WTC11 (cell line): ENCODE measurements at regions not wholly inside any gene's neighbourhood (a gene's known extent, or its start where the extent isn't known, plus 50 kb on each side); places are given as distances from the start of the nearest gene placed in this dataset.

Source experiments
- ATAC-seq: fragments of 200-7000 bp; cut with Tn5 transposase; 2 replicates; pipeline ENCODE4 v1.10.0; 2021; ENCODE audit warnings: mild to moderate bottlenecking, moderate library complexity
- CTCF ChIA-PET: fragments of 300-600 bp; sonication (Branson Sonifier 250); formaldehyde crosslinking; loops from one replicate; lab custom pipeline; 2021; ENCODE audit warnings: antibody characterized with exemption; lab: Charles Lee
- POLR2A ChIA-PET: fragments of 350-600 bp; sonication (Branson Sonifier 250); formaldehyde crosslinking; loops from one replicate; lab custom pipeline; 2021; ENCODE audit warnings: antibody characterized with exemption; lab: Charles Lee
- DNase-seq: peaks from one replicate; pipeline ENCODE4 v3.0.0; 2021; ENCODE audit warnings: low spot score
- H3K27ac Mint-ChIP-seq: 2 replicates; pipeline ENCODE4 v1.8.0; 2021; ENCODE audit warnings: mixed read lengths
- H3K27me3 Mint-ChIP-seq: 2 replicates; pipeline ENCODE4 v1.8.0; 2021; ENCODE audit warnings: low read depth, mild to moderate bottlenecking, moderate library complexity, mixed read lengths
- H3K36me3 Mint-ChIP-seq: 2 replicates; pipeline ENCODE4 v1.8.0; 2021; ENCODE audit warnings: mixed read lengths
- H3K4me1 Mint-ChIP-seq: 2 replicates; pipeline ENCODE4 v1.8.0; 2022; ENCODE audit warnings: mixed read lengths
- H3K4me3 Mint-ChIP-seq: 2 replicates; pipeline ENCODE4 v1.8.0; 2021; ENCODE audit warnings: mild to moderate bottlenecking, moderate library complexity, mixed read lengths
- H3K9me3 Mint-ChIP-seq: 2 replicates; pipeline ENCODE4 v1.8.0; 2021; ENCODE audit warnings: mixed read lengths
- AR ChIP-seq: fragments of 250-450 bp; sonication (Bioruptor Pico); IDR thresholded peaks from 2 replicates; pipeline ENCODE4 v1.9.0; 2021; ENCODE audit warnings: mild to moderate bottlenecking
- ARID4B ChIP-seq: sonication (generic); formaldehyde crosslinking; IDR thresholded peaks from 2 replicates; pipeline ENCODE4 v1.8.0; 2023; ENCODE audit warnings: missing genetic modification reagents, mild to moderate bottlenecking, borderline replicate concordance
- ATF1 ChIP-seq: sonication (generic); formaldehyde crosslinking; IDR thresholded peaks from 2 replicates; pipeline ENCODE4 v1.8.1; 2023; ENCODE audit warnings: mild to moderate bottlenecking, moderate library complexity, missing genetic modification reagents
- ATF2 ChIP-seq: sonication (generic); formaldehyde crosslinking; IDR thresholded peaks from 2 replicates; pipeline ENCODE4 v1.8.1; 2022; ENCODE audit warnings: low read depth, missing genetic modification reagents, borderline replicate concordance
- CBFB ChIP-seq: sonication (generic); formaldehyde crosslinking; IDR thresholded peaks from 2 replicates; pipeline ENCODE4 v1.8.1; 2022; ENCODE audit warnings: mild to moderate bottlenecking, low read depth, missing genetic modification reagents
- E2F1 ChIP-seq: sonication (generic); formaldehyde crosslinking; IDR thresholded peaks from 2 replicates; pipeline ENCODE4 v1.8.0; 2022; ENCODE audit warnings: mild to moderate bottlenecking, missing genetic modification reagents
- E2F5 ChIP-seq: sonication (generic); formaldehyde crosslinking; IDR thresholded peaks from 2 replicates; pipeline ENCODE4 v1.8.1; 2022; ENCODE audit warnings: mild to moderate bottlenecking, moderate library complexity, missing genetic modification reagents
- EMX1 ChIP-seq: fragments of 250-450 bp; sonication (Bioruptor Pico); IDR thresholded peaks from 2 replicates; pipeline ENCODE4 v1.8.0; 2021; ENCODE audit warnings: mild to moderate bottlenecking
- HMGXB4 ChIP-seq: sonication (generic); formaldehyde crosslinking; IDR thresholded peaks from 2 replicates; pipeline ENCODE4 v1.8.1; 2023; ENCODE audit warnings: mild to moderate bottlenecking, moderate library complexity, missing genetic modification reagents
- JAZF1 ChIP-seq: fragments of 250-450 bp; sonication (Bioruptor Pico); IDR thresholded peaks from 2 replicates; pipeline ENCODE4 v1.9.0; 2021; ENCODE audit warnings: moderate library complexity, mild to moderate bottlenecking, inconsistent platforms
- MAX ChIP-seq: sonication (generic); formaldehyde crosslinking; IDR thresholded peaks from 2 replicates; pipeline ENCODE4 v1.8.0; 2022; ENCODE audit warnings: mild to moderate bottlenecking, missing genetic modification reagents
- MYBL2 ChIP-seq: sonication (generic); formaldehyde crosslinking; IDR thresholded peaks from 2 replicates; pipeline ENCODE4 v1.8.1; 2023; ENCODE audit warnings: mild to moderate bottlenecking, moderate library complexity, missing genetic modification reagents
- PRDM15 ChIP-seq: sonication (generic); formaldehyde crosslinking; IDR thresholded peaks from 2 replicates; pipeline ENCODE4 v1.8.0; 2022; ENCODE audit warnings: missing genetic modification reagents
- RORB ChIP-seq: fragments of 250-450 bp; sonication (Bioruptor Pico); IDR thresholded peaks from 2 replicates; pipeline ENCODE4 v1.9.0; 2021; ENCODE audit warnings: mild to moderate bottlenecking
- ZNF219 ChIP-seq: sonication (generic); formaldehyde crosslinking; IDR thresholded peaks from 2 replicates; pipeline ENCODE4 v1.8.0; 2023; ENCODE audit warnings: missing genetic modification reagents, mild to moderate bottlenecking, borderline replicate concordance
- ZNF232 ChIP-seq: sonication (generic); formaldehyde crosslinking; IDR thresholded peaks from 2 replicates; pipeline ENCODE4 v1.8.0; 2022; ENCODE audit warnings: mild to moderate bottlenecking, missing genetic modification reagents
- ZNF396 ChIP-seq: fragments of 250-450 bp; sonication (Bioruptor Pico); IDR thresholded peaks from 2 replicates; pipeline ENCODE4 v1.8.0; 2021; ENCODE audit warnings: mild to moderate bottlenecking, moderate library complexity, borderline replicate concordance

- TF ChIP-seq PRDM15 (CRISPR knock-in tag) (no peak), MYBL2 (CRISPR knock-in tag) (no peak)
These were observed 614.3 kb downstream of the DIPK2A start (continued) for GRCh38 chr3:144585953-144586352.

GRCh38 chr3:144586382-144586781 is 614.8 kb downstream of the DIPK2A start:
- Mint-ChIP-seq H3K9me3 (peaks cover 21% of the 10 kb centered on the region), H3K4me1 (peaks cover 16% of the 10 kb centered on the region), H3K27me3 (no peaks in the 10 kb centered on the region), H3K4me3 (no peak overlapping the region), H3K36me3 (peaks cover 18% of the 10 kb centered on the region), H3K27ac (no peak overlapping the region)
- no peak for TF ChIP-seq EMX1 (CRISPR knock-in tag)
- TF ChIP-seq RORB (CRISPR knock-in tag) = no peak
- TF ChIP-seq HMGXB4 (CRISPR knock-in tag) = no peak
- no peak for TF ChIP-seq JAZF1
- TF ChIP-seq ATF1 (CRISPR knock-in tag) = no peak
- no peak for TF ChIP-seq ZNF232
- TF ChIP-seq ATF2 = no peak
- no peak for TF ChIP-seq AR (CRISPR knock-in tag)
- DNase-seq (no peak), ATAC-seq (no peak)
- POLR2A ChIA-PET = no interaction called here
- CTCF ChIA-PET = no interaction called here

GRCh38 chr3:144590854-144591253 is 619.2 kb downstream of the DIPK2A start:
- Mint-ChIP-seq H3K9me3 (peaks cover 4% of the 10 kb centered on the region; the same call in 1 of the 2 replicates), H3K36me3 (peaks cover 3% of the 10 kb centered on the region; the same call in 1 of the 2 replicates), H3K4me3 (no peak overlapping the region), H3K4me1 (peaks cover 24% of the 10 kb centered on the region), H3K27me3 (no peaks in the 10 kb centered on the region), H3K27ac (peak overlapping the region; percentile 94)
- ATAC-seq (no peak; the same call in 1 of the 2 replicates), DNase-seq (no peak)
- ChIA-PET POLR2A (interaction anchor here (1.7 kb wide), 1 partner anchor 619 kb away, joined by 4 read pairs; no protein-coding TSS in a partner anchor), CTCF (no interaction called here)
- TF ChIP-seq CBFB (CRISPR knock-in tag) = no peak
- TF ChIP-seq ZNF219 (CRISPR knock-in tag) = no peak
- TF ChIP-seq E2F5 = no peak
- TF ChIP-seq MAX (CRISPR knock-in tag) = no peak
- TF ChIP-seq ARID4B (CRISPR knock-in tag) = no peak
- TF ChIP-seq E2F1 (CRISPR knock-in tag) = no peak
- TF ChIP-seq ZNF396 (CRISPR knock-in tag) = no peak
- TF ChIP-seq ATF1 (CRISPR knock-in tag) = no peak
